ENCODE measurements at regions not wholly inside any gene's neighbourhood (a gene's known extent, or its start where the extent isn't known, plus 50 kb on each side); places are given as distances from the start of the nearest gene placed in this dataset.

DNA sequence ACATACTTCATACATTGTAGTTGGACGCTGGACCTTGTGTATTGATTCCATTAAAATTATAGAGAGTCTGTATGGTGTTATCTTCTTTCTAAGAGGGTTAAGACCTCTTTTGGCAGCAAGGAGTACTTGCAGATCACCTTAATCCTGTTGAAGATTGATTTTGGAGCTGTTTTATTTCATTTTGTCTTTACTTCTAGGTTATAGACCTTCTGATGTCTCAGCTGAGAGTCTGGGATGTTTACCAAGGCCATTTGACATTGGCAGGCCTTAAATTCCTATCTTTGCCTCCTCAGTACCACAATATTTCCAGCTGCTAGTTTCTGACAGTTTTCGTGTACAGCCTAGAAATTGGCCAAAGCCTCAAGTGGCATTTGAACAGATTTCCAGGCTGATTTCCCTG, 338.0 kb downstream of the LMO4 start:
- H3K4me3 ChIP-seq, result no peak overlapping the region
- H3K4me1 ChIP-seq, result peaks cover 5% of the 10 kb centered on the region; the same call in 1 of the 2 replicates
- H3K27ac ChIP-seq, result no peak overlapping the region
- no peak for DNase-seq
- peaks cover 5% of the 10 kb centered on the region; the same call in 1 of the 2 replicates for H3K9me3 ChIP-seq (replicated peaks)
- 0 out of 2 replicates have a peak, but pooled peaks cover 2% of the 10 kb centered on the region for H3K36me3 ChIP-seq
- no peaks in the 10 kb centered on the region for H3K27me3 ChIP-seq

DNA sequence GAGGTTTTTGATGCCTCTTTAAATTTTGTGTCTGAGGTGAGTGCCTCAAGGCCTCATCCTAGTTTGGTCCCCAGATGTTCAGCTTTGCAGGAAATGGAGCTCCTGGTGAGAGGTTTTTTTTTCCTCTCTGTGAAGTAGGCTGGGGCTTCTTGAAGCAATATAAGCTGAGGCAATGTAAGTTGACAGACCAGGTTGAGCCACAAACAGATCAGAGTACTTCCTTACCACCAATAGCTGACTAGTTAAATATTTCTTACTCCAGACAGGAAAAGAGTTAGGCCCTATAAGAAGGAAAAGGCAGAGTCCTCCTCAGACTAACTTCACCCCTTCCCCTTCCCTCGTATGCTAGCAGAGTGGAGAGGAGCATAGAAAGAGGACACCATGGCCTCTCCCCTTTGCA, 341.0 kb downstream of the LMO4 start:
- Histone ChIP-seq H3K9me3 (replicated peaks) (peaks cover 5% of the 10 kb centered on the region; the same call in 1 of the 2 replicates), H3K4me1 (peaks cover 5% of the 10 kb centered on the region; the same call in 1 of the 2 replicates), H3K27ac (no peak overlapping the region), H3K27me3 (no peaks in the 10 kb centered on the region), H3K4me3 (no peak overlapping the region), H3K36me3 (0 out of 2 replicates have a peak, but pooled peaks cover 2% of the 10 kb centered on the region)
- DNase-seq, result no peak

DNA sequence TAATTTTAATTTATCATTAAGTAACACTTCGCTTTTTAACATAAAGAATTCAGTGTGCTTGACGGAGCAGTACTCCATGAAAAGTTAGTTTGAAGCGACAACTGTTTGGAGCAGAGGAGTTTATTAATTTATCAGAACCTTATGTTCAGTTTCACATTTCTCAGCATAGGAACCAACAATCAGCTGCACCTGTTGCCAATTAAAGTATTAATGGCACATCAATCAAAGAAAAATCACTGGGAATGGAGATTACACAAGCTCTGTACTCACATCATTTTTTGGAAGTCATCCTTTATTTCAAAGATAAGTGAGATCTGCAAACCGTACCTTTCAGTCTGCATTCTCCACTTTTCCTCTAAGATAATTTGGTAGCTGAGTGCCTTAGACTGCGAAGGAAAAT, 344.6 kb downstream of the LMO4 start:
- H3K36me3 ChIP-seq, result no peaks in the 10 kb centered on the region
- H3K9me3 ChIP-seq (replicated peaks), result peaks cover 2% of the 10 kb centered on the region; the same call in 1 of the 2 replicates
- H3K4me3 ChIP-seq, result no peak overlapping the region
- H3K27me3 ChIP-seq, result no peaks in the 10 kb centered on the region
- H3K4me1 ChIP-seq, result no peaks in the 10 kb centered on the region; the same call in 1 of the 2 replicates
- H3K27ac ChIP-seq, result no peak overlapping the region
- peak in 1 of 2 experiments; percentile 20 for DNase-seq

DNA sequence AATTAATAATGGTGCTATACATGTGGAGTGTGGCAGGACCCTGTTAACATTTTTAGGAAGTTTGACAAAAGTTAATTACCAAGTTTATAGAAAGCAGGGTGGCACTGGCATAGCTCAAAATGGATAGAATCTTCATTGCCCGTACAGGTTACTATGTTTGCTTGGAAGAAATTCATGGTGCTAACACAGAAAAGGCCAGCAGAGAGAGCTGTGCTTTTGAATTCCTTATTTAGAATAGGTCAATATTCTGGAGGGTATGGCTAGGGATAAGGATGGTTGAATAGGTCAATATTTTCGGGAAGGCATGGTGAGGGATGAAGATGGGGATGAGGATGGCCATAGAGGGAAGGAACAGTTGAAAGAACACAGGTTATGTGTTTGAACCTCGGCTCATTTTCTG, 345.1 kb downstream of the LMO4 start:
- DNase-seq, result no peak
- Histone ChIP-seq H3K9me3 (replicated peaks) (no peaks in the 10 kb centered on the region), H3K36me3 (no peaks in the 10 kb centered on the region), H3K4me1 (no peaks in the 10 kb centered on the region; the same call in 1 of the 2 replicates), H3K27ac (no peak overlapping the region), H3K4me3 (no peak overlapping the region), H3K27me3 (no peaks in the 10 kb centered on the region)

DNA sequence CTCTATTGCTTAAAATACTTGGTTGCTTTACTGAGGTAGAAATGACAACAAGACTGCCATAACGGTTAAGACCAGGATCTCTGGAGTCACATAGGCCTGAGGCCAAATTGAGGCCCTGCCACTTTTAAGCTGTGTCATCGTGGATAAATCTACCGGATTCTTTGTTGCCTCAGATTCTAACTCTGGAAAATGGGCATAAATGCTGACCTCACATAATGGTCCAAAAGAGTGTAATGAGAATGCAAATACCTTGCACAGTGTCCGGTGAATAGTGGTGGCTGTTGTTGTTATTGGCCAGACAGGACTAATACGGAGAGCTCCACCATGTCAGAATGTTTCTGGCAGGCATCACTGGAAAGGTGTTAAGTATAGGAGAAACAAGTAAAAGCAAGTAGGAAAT, 346.1 kb downstream of the LMO4 start:
- Histone ChIP-seq H3K27ac (no peak overlapping the region), H3K27me3 (no peaks in the 10 kb centered on the region), H3K9me3 (replicated peaks) (no peaks in the 10 kb centered on the region), H3K4me1 (no peaks in the 10 kb centered on the region; the same call in 1 of the 2 replicates), H3K4me3 (no peak overlapping the region), H3K36me3 (no peaks in the 10 kb centered on the region)
- DNase-seq, result no peak

DNA sequence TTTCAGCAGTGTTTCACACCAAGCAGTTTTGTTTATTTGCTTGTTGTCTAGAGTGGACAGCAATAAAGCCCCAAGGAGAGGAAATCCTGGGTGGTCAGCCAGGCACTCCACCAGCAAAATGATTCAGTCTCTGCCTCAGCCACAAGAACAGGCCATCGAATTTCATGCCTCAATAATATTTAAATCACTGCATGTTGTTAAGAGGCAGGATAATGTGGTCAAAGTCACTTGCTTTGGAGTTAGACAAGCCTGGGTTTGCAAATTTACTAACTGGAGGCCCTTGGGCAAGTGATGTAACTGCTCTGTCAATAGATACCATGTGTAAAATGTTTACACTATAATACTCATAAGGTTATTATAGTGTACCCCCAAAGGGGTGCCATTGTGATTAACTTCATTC, 349.6 kb downstream of the LMO4 start:
- Histone ChIP-seq H3K27me3 (no peaks in the 10 kb centered on the region), H3K9me3 (replicated peaks) (no peaks in the 10 kb centered on the region), H3K4me3 (no peak overlapping the region), H3K27ac (no peak overlapping the region), H3K4me1 (peaks cover 18% of the 10 kb centered on the region), H3K36me3 (no peaks in the 10 kb centered on the region)
- DNase-seq, result no peak

DNA sequence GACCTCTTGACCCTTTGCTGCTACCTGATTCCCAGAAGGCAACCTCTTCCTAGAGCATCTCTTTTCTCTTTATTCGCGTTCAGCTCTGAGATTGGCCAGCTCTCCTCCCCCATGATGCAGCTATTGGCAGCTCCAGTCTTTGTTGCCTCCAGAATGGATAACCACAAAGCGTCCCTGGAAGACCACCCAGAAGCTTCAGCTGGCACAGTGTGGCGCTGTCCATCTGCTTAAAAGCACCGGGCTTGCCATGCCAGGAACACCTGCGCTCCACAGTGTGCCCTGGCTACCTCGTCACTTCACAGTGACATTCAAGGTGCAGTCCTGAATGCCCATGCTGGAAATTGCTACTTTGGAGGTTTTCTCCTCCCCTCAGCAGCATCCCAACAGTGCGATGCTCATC, 353.9 kb downstream of the LMO4 start:
- no peaks in the 10 kb centered on the region for H3K36me3 ChIP-seq
- H3K4me3 ChIP-seq, result no peak overlapping the region
- H3K27me3 ChIP-seq, result no peaks in the 10 kb centered on the region
- DNase-seq, result peak; percentile 79 to 89
- peaks cover 23% of the 10 kb centered on the region for H3K4me1 ChIP-seq
- H3K27ac ChIP-seq, result peak overlapping the region; percentile 94
- no peaks in the 10 kb centered on the region for H3K9me3 ChIP-seq (replicated peaks)

DNA sequence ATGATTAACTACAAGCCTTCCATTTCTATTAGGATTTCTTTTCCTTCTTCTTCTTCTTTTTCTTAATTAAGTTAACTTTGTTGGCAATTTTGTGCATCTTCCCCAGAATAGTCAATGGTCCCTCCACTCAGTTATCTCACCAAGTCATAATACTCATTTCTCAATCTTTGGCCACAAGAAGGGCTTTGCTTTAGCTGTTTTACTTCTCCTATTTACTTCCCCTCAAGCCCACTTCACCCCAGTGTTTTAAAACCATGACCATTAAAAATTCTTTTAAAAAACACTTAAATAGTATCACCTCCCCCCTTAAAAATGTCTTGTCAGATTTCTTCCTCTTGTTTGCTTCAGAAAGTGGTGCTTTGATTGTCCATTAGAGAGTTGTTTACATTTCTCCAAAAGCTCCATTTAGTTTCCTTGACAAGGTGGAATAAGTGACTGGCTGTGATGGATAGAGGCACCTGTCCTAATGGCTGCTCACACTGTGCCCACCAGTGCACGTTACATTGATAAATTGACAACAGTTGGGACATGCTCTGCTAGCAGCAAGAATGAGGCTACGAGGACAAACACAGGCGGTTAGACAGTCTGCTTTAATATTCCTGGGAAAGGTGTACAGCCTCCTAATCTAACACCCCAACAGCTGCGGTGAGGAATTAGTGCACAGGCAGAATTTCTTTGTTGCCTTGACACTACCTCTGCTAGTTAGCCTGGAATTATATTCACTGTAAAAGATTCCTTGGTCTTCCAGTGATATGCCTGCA, 354.7 kb downstream of the LMO4 start:
- Histone ChIP-seq H3K4me3 (peak overlapping the region; percentile 59), H3K4me1 (peaks cover 23% of the 10 kb centered on the region), H3K9me3 (replicated peaks) (no peaks in the 10 kb centered on the region), H3K36me3 (no peaks in the 10 kb centered on the region), H3K27me3 (no peaks in the 10 kb centered on the region), H3K27ac (peak overlapping the region; percentile 94)
- peak; percentile 83 to 94 for DNase-seq

DNA sequence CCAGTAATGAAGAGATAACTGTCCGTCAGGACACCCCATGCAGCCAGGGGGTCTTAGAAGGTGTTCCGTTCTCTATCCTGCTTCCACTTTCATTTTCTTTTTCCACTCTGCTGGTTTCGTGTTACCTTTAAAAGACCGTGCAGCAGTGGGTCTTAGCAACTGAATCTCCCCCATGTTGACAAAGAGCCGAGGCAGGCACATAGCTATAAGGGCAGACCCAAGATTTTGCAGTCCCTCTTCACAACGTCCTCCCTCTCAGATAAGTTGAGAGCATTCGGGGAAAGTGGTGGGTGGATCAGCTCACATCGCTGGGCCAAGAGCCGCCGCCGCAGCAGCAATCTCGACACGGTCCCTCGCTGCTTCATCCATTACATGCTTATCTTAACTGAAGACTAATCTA, 355.5 kb downstream of the LMO4 start:
- Histone ChIP-seq H3K36me3 (no peaks in the 10 kb centered on the region), H3K27me3 (no peaks in the 10 kb centered on the region), H3K9me3 (replicated peaks) (no peaks in the 10 kb centered on the region), H3K4me1 (peaks cover 23% of the 10 kb centered on the region), H3K4me3 (peak overlapping the region; percentile 59), H3K27ac (peak overlapping the region; percentile 94)
- peak; percentile 64 to 82 for DNase-seq

DNA sequence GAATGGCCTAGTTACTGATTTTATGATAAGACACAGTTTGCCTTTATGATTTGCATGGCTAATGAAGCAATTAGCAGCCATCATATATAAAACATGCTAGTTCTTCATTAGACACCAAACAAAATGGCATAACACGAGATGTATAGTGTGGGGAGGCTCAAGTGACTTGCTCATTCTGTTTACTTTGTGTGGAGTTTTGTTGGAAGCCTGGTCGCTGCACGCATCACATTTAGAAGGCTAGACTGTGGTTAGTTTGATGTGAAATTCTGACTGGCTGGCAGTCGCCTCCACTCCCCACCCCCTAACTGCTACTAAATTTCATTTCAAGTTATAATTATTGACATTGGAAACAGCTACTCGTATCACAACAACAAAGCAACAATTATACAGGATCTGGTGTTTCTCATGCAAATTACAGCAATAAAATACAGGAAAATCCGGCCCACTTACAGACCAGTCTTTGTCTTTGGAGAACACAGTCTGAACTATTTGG, 356.1 kb downstream of the LMO4 start:
- Histone ChIP-seq H3K27ac (peak overlapping the region; percentile 94), H3K4me3 (peak overlapping the region; percentile 59), H3K4me1 (peaks cover 23% of the 10 kb centered on the region), H3K9me3 (replicated peaks) (no peaks in the 10 kb centered on the region), H3K36me3 (no peaks in the 10 kb centered on the region), H3K27me3 (no peaks in the 10 kb centered on the region)
- DNase-seq, result peak; percentile 48 to 71

DNA sequence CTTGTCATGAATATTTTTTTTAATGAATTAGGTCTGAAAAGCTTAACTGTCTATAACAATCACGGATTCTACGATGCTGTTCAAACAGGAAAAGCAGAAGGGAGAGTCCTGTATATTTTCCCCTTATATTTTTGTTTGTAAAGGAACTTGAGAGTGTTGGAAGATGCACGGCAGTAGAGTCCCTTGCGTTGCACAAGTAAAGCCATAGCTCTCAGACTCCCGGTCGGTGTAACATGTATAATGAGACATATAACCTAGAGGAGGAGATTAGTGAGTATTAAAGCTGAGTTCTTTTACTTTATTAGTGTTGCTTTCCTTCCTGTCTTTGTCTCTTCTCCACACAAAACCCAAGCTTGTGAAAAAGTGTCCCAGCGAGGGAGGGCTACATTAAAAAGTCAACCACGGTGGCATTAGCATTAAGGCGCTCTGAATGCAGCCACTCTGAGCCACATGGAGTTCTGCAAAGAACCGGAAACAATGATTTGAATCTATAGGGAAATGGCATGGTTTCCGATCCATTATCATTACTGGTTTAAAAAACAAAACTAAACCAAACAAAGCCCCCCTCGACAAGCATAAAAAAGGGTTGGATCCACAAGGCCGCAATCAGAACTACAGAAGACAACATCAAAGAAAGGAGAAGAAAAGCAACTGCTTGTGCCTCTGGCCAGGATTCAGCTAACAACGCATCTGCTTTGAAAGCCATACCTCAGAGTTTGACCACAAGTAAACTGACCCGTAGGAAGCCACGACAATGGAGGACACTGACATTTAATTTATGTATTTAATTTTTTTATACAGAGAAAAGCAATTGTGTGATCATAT, 356.8 kb downstream of the LMO4 start:
- H3K27ac ChIP-seq, result peak overlapping the region; percentile 94

DNA sequence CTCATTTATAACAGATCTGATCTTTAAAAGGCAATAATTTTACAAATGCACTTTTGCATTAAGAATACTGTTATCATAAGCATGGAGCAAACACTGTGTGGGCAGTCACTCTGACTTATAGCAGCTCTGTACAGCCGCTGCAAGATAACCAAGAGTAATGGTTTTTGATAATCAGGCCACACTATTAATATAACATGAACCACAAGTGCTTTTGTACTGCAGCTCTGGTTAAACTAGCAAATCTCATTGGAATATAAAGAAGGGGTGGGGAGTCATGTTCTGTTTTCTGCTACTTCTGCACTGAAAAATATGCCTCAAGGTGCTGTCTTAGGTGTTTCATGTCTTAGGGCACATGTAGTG, 357.4 kb downstream of the LMO4 start:
- H3K4me1 ChIP-seq, result peaks cover 23% of the 10 kb centered on the region
- H3K9me3 ChIP-seq (replicated peaks), result no peaks in the 10 kb centered on the region
- peak overlapping the region; percentile 94; the same call in 1 of the 2 replicates for H3K27ac ChIP-seq
- H3K36me3 ChIP-seq, result no peaks in the 10 kb centered on the region
- DNase-seq, result no peak
- peak overlapping the region; percentile 59 for H3K4me3 ChIP-seq
- H3K27me3 ChIP-seq, result no peaks in the 10 kb centered on the region

More for the DNA sequence above, 356.8 kb downstream of the LMO4 start:
- Histone ChIP-seq H3K4me3 (peak overlapping the region; percentile 59), H3K9me3 (replicated peaks) (no peaks in the 10 kb centered on the region), H3K27me3 (no peaks in the 10 kb centered on the region), H3K36me3 (no peaks in the 10 kb centered on the region), H3K4me1 (peaks cover 23% of the 10 kb centered on the region)
- DNase-seq, result peak; percentile 12 to 59

DNA sequence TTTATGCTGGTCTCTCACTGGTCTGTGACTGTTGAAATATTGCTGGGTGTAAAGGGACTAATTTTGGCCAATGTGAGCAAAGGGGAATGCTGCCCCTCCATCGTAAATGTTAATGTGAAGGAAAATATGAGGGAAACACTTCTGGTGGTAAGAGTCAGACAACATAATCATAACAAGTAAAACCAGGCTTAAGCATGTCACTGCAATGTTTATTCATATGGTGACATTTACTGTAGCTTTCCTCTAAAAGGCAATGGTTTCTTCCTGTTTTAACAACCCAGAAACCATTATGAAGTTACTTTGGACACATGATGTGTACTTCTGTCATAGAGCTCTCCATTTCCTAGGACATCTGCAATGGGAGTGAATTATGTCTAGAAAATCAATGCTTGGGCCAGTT, 358.0 kb downstream of the LMO4 start:
- H3K4me3 ChIP-seq, result no peak overlapping the region
- no peak overlapping the region for H3K27ac ChIP-seq
- H3K4me1 ChIP-seq, result peaks cover 21% of the 10 kb centered on the region
- no peak for DNase-seq
- no peaks in the 10 kb centered on the region for H3K36me3 ChIP-seq
- H3K27me3 ChIP-seq, result no peaks in the 10 kb centered on the region
- no peaks in the 10 kb centered on the region for H3K9me3 ChIP-seq (replicated peaks)

DNA sequence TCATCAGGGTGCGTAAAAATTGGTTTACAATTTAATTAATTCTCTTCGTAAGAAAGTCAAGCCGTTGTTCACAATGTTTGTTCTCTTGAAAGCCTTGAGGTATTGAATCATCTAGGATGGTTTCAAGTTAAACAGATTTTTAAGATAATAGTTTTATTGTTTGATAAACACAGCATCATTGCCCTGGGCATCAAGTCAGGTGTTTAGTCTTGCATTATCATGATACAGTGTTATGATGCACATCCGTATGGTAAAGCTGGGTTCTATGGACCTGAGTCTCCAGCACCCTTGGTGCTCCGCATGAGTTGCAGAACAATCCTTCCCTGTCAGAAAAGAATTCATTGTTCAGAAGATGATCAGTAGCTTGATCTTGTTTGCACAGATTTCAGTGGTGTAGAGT, 359.5 kb downstream of the LMO4 start:
- H3K27ac ChIP-seq, result no peak overlapping the region
- H3K4me1 ChIP-seq, result peaks cover 7% of the 10 kb centered on the region
- no peaks in the 10 kb centered on the region for H3K9me3 ChIP-seq (replicated peaks)
- H3K36me3 ChIP-seq, result no peaks in the 10 kb centered on the region
- DNase-seq, result no peak
- no peak overlapping the region for H3K4me3 ChIP-seq
- no peaks in the 10 kb centered on the region for H3K27me3 ChIP-seq

DNA sequence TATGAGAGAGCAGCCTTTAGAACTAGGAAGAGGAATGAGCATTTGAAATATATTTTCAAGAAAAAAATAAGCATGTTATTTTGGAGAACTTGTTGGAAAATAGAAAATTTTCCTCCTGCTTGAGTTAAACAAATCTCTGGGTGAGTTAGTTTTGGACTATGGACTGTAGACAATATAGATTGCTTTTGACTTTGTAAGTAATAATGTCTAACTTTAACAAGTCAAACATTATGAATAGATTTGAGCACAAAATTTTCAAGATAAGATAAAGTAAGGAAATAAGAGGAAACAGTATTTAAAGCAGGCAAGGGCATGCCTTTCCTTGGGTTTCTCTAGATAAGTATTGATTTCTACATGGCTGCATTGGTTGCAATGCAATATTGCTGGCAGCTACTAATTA, 360.8 kb downstream of the LMO4 start:
- H3K27me3 ChIP-seq, result no peaks in the 10 kb centered on the region
- H3K4me1 ChIP-seq, result peaks cover 3% of the 10 kb centered on the region; the same call in 1 of the 2 replicates
- no peak overlapping the region for H3K27ac ChIP-seq
- no peak overlapping the region for H3K4me3 ChIP-seq
- H3K9me3 ChIP-seq (replicated peaks), result no peaks in the 10 kb centered on the region
- DNase-seq, result no peak
- H3K36me3 ChIP-seq, result no peaks in the 10 kb centered on the region

Data from SJCRH30 (cell line).